K562 (cell line): ENCODE measurements at regions not wholly inside any gene's neighbourhood (a gene's known extent, or its start where the extent isn't known, plus 50 kb on each side); places are given as distances from the start of the nearest gene placed in this dataset.

Experiments used
- ATAC-seq: fragments of 200-7000 bp; cut with Tn5 transposase; 3 replicates; pipeline ENCODE4 v1.9.1; 2020; ENCODE audit warnings: moderate library complexity
- BruUV-seq: library from RNA; stranded (reverse); fragments of 400-500 nt; replicated peaks from 2 replicates; lab custom pipeline; 2021; lab: Mats Ljungman, UMichigan
- CTCF ChIA-PET: fragments of 300-600 bp; formaldehyde crosslinking; extraction: SDS; loops from one replicate; lab custom pipeline; 2021; ENCODE audit warnings: low intra/inter-chr PET ratio; lab: Yijun Ruan, JAX
- POLR2A ChIA-PET: fragments of 300-600, 350-650 bp; sonication (Branson Sonifier 250); formaldehyde crosslinking; extraction: SDS; loops from one replicate; lab custom pipeline; 2021; ENCODE audit warnings: antibody characterized with exemption, inconsistent platforms; lab: Yijun Ruan, JAX
- DNase-seq, 4 experiments: peaks; one replicate each; pipeline versions ENCODE4 v3.0.0 to v3.0.0-alpha.2; 2011 to 2018; ENCODE audit warnings: low spot score in 3 of 4, mixed read lengths in 3 of 4; ENCODE audit errors: extremely low read depth in 1 of 4
- FAIRE-seq: peaks from 2 replicates; lab custom pipeline; 2011; peaks lifted over from hg19 to GRCh38; lab: Jason Lieb, UNC
- H2AFZ ChIP-seq: 2 replicates; pipeline ENCODE4 v1.6.0; 2011; ENCODE audit warnings: low read depth, low read length, control low read depth, inconsistent platforms
- H3K27ac ChIP-seq: fragments of 200-600 bp; 3 replicates; pipeline ENCODE4 v1.8.0; 2011; ENCODE audit warnings: low read depth, mild to moderate bottlenecking, control low read depth, inconsistent platforms, low read length, moderate library complexity, mixed read lengths; ENCODE audit errors: extremely low read depth
- H3K27me3 ChIP-seq, 2 experiments: fragments of 300-600 bp in 1 of 2; 2 replicates in 1 of 2; 3 replicates in 1 of 2; pipeline versions ENCODE4 v1.6.0 to v1.8.0; 2011; ENCODE audit warnings: inconsistent platforms in 2 of 2, low read length in 2 of 2, mild to moderate bottlenecking in 1 of 2, mixed read lengths in 1 of 2, moderate library complexity in 1 of 2; ENCODE audit not compliant: control insufficient read depth in 2 of 2, insufficient read depth in 2 of 2
- H3K36me3 ChIP-seq: fragments of 300-600 bp; 3 replicates; pipeline ENCODE4 v1.8.0; 2011; ENCODE audit warnings: mild to moderate bottlenecking, low read length, inconsistent platforms; ENCODE audit not compliant: control insufficient read depth, insufficient read depth
- H3K4me1 ChIP-seq, 2 experiments: fragments of 200-600 bp in 1 of 2; replicated peaks in 1 of 2; 2 replicates in 1 of 2; 3 replicates in 1 of 2; pipeline versions ENCODE4 v1.5.1 to v1.8.0; 2011; ENCODE audit warnings: inconsistent platforms in 2 of 2, low read length in 2 of 2, mild to moderate bottlenecking in 1 of 2, mixed read lengths in 1 of 2, moderate library complexity in 1 of 2; ENCODE audit not compliant: control insufficient read depth in 2 of 2, insufficient read depth in 2 of 2
- H3K4me2 ChIP-seq: 2 replicates; pipeline ENCODE4 v1.6.1; 2011; ENCODE audit warnings: low read length, control low read depth, inconsistent platforms, mixed read lengths; ENCODE audit not compliant: insufficient read depth
- H3K4me3 ChIP-seq: fragments of 200-600 bp; sonication (generic), shearing (Covaris generic); 2 replicates; pipeline ENCODE4 v1.5.1; 2016; ENCODE audit warnings: control low read depth, inconsistent platforms
- H3K79me2 ChIP-seq: fragments of 200-600 bp; 3 replicates; pipeline ENCODE4 v1.8.0; 2011; ENCODE audit warnings: low read length, inconsistent platforms; ENCODE audit not compliant: control insufficient read depth, insufficient read depth
- H3K9ac ChIP-seq, 2 experiments: 2 replicates each; pipeline versions ENCODE4 v1.6.0 to v1.6.1; 2011; ENCODE audit warnings: low read depth in 2 of 2, low read length in 2 of 2, control low read depth in 1 of 2, inconsistent platforms in 1 of 2, mild to moderate bottlenecking in 1 of 2, mixed read lengths in 1 of 2; ENCODE audit not compliant: insufficient read depth in 1 of 2
- H3K9me1 ChIP-seq: one replicate; pipeline ENCODE4 v1.6.0; 2011; ENCODE audit warnings: inconsistent platforms, mild to moderate bottlenecking, low read length, moderate library complexity; ENCODE audit not compliant: control insufficient read depth, insufficient read depth
- H3K9me3 ChIP-seq: replicated peaks from 2 replicates; pipeline ENCODE4 v1.5.1; 2011; ENCODE audit warnings: low read depth, low read length, inconsistent platforms; ENCODE audit not compliant: control insufficient read depth, insufficient read depth
- H4K20me1 ChIP-seq: replicated peaks from 2 replicates; pipeline ENCODE4 v1.6.1; 2011; ENCODE audit warnings: low read length, inconsistent platforms, mixed read lengths; ENCODE audit not compliant: control insufficient read depth, insufficient read depth
- ASH1L ChIP-seq: fragments of 450-650 bp; IDR thresholded peaks from 2 replicates; pipeline ENCODE4 v1.6.1; 2018; ENCODE audit warnings: borderline replicate concordance, mild to moderate bottlenecking, low read depth; ENCODE audit not compliant: partially characterized antibody
- CBX8 ChIP-seq: fragments of 200-600 bp; sonication (generic); IDR thresholded peaks from 2 replicates; pipeline ENCODE4 v1.6.1; 2012; ENCODE audit warnings: borderline replicate concordance, mixed run types, low read depth, mild to moderate bottlenecking, moderate library complexity, mixed read lengths, low read length, control low read depth, inconsistent platforms; ENCODE audit not compliant: poor library complexity, severe bottlenecking; ENCODE audit errors: extremely low read depth
- REST ChIP-seq, 2 experiments: fragments of 450-650 bp; formaldehyde crosslinking in 1 of 2; IDR thresholded peaks; 2 replicates each; pipeline versions ENCODE4 v1.4.0 to v1.6.1; 2014 to 2020; ENCODE audit warnings: mild to moderate bottlenecking in 2 of 2, borderline replicate concordance in 1 of 2, low read depth in 1 of 2
- SMARCB1 ChIP-seq: IDR thresholded peaks from 2 replicates; pipeline ENCODE4 v1.6.1; 2011; ENCODE audit warnings: improper control_type of control experiment, low read depth; ENCODE audit not compliant: insufficient read length
- THRA ChIP-seq: fragments of 450-650 bp; IDR thresholded peaks from 2 replicates; pipeline ENCODE4 v1.6.1; 2017; ENCODE audit warnings: mild to moderate bottlenecking, moderate library complexity
- ZNF133 ChIP-seq: fragments of 250-450 bp; sonication (Bioruptor Pico); IDR thresholded peaks from 2 replicates; pipeline ENCODE4 v1.4.0; 2020; ENCODE audit warnings: mild to moderate bottlenecking
- WGBS: fragments of 100-300 bp; shearing (Covaris generic); methylation state at CpG from one replicate; pipeline ENCODE4 v1.1.6; 2016; ENCODE audit warnings: low coverage, mixed read lengths; ENCODE audit not compliant: insufficient coverage; ENCODE audit errors: missing lambda C conversion rate; 5-methylcytosine and 5-hydroxymethylcytosine counted together
- in situ Hi-C: fragments of 300-500 bp; cut with MboI; formaldehyde crosslinking; loops from 4 replicates; pipeline ENCODE4 v1.15.0; 2018; ENCODE audit warnings: inconsistent platforms, mixed read lengths
- intact Hi-C: fragments of 100-400 bp; cut with micrococcal nuclease; formaldehyde crosslinking; loops from 2 replicates; pipeline ENCODE4 v1.14.2; 2022

- POLR2A ChIA-PET, result no interaction called here
- Histone ChIP-seq H3K9me1 (no peaks in the 10 kb centered on the region), H3K79me2 (no peaks in the 10 kb centered on the region), H3K4me2 (no peak overlapping the region), H4K20me1 (no peaks in the 10 kb centered on the region), H3K9me3 (no peaks in the 10 kb centered on the region), H3K9ac (no peak overlapping the region), H3K36me3 (no peaks in the 10 kb centered on the region), H3K4me3 (no peak overlapping the region), H3K27me3 (no peaks in the 10 kb centered on the region), H2AFZ (no peak overlapping the region), H3K4me1 (no peaks in the 10 kb centered on the region), H3K27ac (no peak overlapping the region)
- no peak for ATAC-seq
- in situ Hi-C loops, result no loop called here
- intact Hi-C loops, result no loop called here
- no peak for DNase-seq
- TF ChIP-seq THRA (no peak), SMARCB1 (no peak), ZNF133 (no peak)
- FAIRE-seq, result no peak
- WGBS, result 4% methylated on average over 2 of the region's 2 CpGs
- CTCF ChIA-PET, result no interaction called here
- no TSS peak for BruUV-seq
Observed at GRCh38 chr4:126191536-126191935, 876.8 kb downstream of the FAT4 start.

DNA sequence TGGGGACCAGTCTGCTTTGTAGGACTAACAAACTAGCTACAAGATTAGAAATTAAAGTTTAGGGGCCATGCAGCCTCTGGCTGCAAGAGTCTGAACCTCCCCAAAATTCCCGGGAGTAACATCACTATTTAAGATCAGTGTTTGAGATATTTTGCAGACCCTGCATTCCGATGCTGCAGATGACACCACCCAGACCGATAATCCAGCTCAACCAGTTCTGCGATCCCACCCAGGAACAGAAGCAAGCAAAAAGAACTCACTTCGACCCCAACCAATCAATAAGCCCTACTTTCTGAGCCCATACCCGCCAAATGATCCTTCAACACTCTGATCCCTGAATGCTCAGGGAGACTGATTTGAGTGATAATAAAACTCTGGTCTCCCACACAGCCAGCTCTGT is 877.8 kb downstream of the FAT4 start:
- ATAC-seq (no peak), FAIRE-seq (no peak), DNase-seq (no peak)
- Histone ChIP-seq H2AFZ (no peak overlapping the region), H3K27me3 (no peaks in the 10 kb centered on the region), H3K4me3 (no peak overlapping the region), H3K4me2 (no peak overlapping the region), H4K20me1 (no peaks in the 10 kb centered on the region), H3K9ac (no peak overlapping the region), H3K36me3 (no peaks in the 10 kb centered on the region), H3K27ac (no peak overlapping the region), H3K79me2 (no peaks in the 10 kb centered on the region), H3K9me3 (no peaks in the 10 kb centered on the region), H3K9me1 (no peaks in the 10 kb centered on the region), H3K4me1 (no peaks in the 10 kb centered on the region)
- no TSS peak for BruUV-seq
- ChIA-PET POLR2A (no interaction called here), CTCF (no interaction called here)
- in situ Hi-C loops (no loop called here), intact Hi-C loops (no loop called here)
- WGBS, result 1% methylated on average over 6 of the region's 6 CpGs
- TF ChIP-seq CBX8 (no peak), REST (IDR thresholded peaks at IDR 0.05; ENCODE audit: borderline replicate concordance) (no peak), REST (CRISPR knock-in tag; IDR thresholded peaks at IDR 0.05; ENCODE audit: low read depth) (no peak), ASH1L (no peak)
